ENCODE measurements at regions not wholly inside any gene's neighbourhood (a gene's known extent, or its start where the extent isn't known, plus 50 kb on each side); places are given as distances from the start of the nearest gene placed in this dataset.
"Not testable (repeated sequence)": the region's sequence is repeated elsewhere in the genome, so short reads cannot be mapped to it uniquely, and the experiment has no call there.

DNA sequence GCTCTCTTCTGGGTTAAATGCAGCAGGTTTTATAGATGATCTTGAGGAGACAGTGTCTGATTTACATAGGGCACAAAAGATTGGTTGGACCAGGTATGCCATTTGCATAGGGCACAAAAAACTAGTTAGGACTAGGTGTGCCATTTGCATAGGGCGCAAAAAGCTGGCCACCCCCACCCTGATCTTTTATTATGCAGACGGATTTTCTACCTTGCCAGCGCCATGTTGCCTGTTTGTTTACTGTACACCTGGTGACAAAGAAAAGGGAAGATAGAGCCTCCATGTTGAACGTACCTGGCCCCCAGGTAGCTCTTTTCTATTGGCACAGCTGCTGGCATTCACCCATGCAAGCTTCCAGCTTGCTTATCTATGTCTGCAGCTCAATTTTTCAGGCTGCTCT lies 790.4 kb downstream of the TTLL7 start:
- DNase-seq, result not testable (repeated sequence)

DNA sequence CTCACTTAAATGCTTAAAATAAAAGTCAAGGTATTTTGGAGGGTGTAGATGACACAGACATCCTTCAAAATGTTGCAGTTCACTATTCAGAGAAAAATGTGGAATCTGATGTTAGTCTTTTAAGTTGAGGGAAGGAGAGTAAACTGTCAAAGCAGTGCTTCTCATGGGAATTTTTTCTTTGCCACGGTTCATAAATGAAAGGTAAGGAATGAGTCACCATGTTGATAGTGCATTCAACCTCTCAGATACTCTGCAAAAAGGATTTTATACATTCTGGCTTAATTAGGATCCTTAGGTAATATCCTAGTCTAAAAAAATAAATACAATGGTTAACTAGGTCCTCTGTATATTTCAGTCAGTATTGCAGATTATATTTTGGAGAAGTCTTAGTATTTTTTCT lies 804.3 kb downstream of the TTLL7 start:
- not testable (repeated sequence) for DNase-seq

DNA sequence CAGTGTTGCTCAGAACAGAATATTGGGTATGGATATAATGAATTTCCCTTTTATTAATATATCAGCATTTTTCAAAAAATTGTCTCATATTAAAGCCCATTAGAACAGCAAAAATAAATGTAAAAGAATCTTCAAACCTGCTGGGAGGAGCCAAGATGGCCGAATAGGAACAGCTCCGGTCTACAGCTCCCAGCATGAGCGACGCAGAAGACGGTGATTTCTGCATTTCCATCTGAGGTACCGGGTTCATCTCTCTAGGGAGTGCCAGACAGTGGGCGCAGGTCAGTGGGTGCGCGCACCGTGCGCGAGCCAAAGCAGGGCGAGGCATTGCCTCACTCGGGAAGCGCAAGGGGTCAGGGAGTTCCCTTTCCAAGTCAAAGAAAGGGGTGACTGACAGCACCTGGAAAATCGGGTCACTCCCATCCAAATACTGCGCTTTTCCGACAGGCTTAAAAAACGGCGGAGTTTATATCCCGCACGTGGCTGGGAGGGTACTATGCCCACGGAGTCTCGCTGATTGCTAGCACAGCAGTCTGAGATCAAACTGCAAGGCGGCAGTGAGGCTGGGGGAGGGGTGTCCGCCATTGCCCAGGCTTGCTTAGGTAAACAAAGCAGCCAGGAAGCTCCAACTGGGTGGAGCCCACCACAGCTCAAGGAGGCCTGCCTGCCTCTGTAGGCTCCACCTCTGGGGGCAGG lies 816.8 kb downstream of the TTLL7 start:
- not testable (repeated sequence) for DNase-seq

DNA sequence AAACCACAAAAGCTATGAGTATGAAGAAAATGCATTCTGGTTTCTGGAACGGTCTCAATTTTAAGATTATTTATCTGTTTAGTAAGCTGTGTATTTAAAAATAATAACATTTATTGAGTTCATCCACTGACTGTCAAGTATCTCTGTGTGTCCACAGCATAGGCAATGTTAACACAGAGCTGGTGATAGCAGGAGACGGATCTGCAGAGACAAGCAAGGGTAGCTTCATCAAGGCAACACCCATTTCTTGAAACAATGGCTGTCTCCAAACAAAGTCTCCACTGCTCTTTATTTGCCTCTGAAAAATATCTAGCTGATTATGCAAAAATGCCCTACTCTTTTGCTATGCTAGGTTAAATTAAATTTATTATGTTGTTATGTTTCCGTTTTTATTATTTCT lies 818.3 kb downstream of the TTLL7 start:
- not testable (repeated sequence) for DNase-seq

GRCh38 chr1:83167634-83168033 lies 831.3 kb downstream of the TTLL7 start:
- not testable (repeated sequence) for DNase-seq

DNA sequence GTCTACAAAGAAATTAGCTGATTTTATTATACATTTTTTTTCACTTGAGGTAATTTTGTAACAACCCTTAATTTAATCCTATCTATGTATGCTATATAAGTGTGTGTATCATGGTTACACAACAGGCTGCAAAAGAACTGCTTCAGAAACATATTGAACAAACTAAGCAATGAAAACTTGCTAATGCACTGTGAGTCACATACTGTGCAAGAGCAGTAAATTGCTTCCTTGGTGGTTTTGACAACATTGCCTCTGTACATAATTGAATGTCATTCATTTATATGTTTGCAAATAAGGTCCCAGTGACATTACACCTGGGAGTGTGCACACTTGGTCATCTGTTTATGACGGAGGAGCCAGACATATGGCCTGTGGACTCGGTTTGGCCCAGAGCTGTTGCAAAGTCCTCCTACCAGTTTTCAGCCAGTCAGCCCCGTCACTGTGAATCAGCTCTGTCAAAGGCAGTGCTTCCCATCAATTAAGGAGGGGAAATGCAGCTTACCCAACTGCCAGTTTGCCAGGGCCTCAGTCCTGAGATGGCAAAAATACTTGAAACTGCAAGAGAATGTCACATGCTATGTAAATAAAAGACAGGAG lies 835.0 kb downstream of the TTLL7 start:
- DNase-seq, result not testable (repeated sequence)

DNA sequence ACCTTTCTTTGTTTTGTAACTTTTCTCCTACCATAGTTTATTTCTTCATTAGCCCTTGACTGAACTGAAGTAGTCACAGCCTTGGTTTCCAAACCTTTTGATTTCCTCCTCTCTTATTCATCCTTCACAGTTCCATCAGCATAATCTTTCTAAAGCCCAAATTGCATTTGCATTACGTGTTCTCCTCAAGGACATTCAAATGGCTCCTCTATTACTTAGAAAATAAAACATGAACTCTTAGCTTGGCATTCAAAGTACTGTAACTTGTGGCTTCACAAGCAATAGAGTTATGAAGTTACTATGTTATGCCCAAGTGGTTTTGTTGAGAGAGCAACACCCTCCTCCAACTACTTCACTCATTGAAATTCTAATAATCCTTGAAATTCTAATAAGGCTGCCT lies 840.0 kb downstream of the TTLL7 start:
- not testable (repeated sequence) for DNase-seq

DNA sequence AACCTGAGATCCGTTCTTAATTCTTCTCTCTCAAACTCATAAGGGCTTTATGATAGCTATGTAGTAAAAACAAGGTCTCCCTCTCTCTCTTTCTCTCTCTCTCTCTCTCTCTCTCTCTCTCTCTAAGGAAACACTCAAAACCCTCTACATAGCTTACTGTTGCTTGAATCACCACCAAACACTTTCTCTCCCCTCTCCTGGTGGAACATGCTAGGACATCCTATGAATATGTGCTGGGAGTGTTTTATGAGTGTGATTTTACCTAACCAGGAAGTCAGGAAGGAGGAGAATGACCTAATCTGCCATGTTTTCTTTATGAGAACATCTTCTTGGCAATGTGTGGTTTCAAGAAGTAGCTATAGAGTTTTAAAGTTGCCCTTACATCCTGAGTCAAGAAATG lies 844.6 kb downstream of the TTLL7 start:
- DNase-seq, result not testable (repeated sequence)

GRCh38 chr1:83151167-83151898 lies 847.6 kb downstream of the TTLL7 start:
- not testable (repeated sequence) for DNase-seq

- not testable (repeated sequence) for DNase-seq
These were observed 848.5 kb downstream of the TTLL7 start for GRCh38 chr1:83150479-83150878.

DNA sequence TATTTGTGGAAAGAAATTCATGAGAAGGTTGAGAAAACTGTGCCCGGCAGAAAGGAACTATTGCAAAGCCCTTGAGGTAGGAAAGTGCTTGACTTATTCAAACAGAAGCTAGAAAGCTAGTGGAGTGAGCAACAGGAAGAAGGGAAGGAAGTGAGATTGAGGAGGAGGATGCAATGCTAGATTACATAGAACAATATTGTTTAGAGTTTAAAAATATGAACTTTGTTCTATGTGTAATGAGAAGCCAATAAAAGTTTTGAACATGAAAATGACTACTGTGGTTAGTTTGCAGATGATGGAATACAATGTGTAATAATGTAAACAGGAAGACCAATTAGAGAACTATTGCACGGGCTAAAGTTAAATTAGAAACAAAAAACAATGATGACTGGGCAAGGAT lies 853.1 kb downstream of the TTLL7 start:
- not testable (repeated sequence) for DNase-seq

DNA sequence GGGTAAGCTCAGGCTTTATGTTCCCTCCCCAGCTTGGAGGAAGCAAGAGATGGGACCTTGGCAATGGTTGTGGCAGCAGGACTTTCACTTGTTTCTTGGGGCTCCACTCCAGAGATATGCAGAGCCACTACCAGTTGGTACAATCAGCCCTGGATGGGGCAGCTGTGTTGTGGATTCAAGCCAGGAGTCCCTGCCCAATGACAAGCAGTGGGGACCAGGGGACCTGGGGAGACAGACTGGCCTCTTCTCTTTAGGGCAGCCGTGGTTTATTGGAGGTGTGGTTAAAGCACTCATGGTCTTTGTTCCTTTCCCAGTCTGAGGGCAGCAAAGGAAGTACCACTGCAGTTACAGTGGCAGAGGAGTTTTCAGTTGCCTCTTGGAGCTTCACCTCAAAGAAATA lies 856.1 kb downstream of the TTLL7 start:
- not testable (repeated sequence) for DNase-seq

- not testable (repeated sequence) for DNase-seq
These were observed 863.3 kb downstream of the TTLL7 start for GRCh38 chr1:83135524-83136157.

DNA sequence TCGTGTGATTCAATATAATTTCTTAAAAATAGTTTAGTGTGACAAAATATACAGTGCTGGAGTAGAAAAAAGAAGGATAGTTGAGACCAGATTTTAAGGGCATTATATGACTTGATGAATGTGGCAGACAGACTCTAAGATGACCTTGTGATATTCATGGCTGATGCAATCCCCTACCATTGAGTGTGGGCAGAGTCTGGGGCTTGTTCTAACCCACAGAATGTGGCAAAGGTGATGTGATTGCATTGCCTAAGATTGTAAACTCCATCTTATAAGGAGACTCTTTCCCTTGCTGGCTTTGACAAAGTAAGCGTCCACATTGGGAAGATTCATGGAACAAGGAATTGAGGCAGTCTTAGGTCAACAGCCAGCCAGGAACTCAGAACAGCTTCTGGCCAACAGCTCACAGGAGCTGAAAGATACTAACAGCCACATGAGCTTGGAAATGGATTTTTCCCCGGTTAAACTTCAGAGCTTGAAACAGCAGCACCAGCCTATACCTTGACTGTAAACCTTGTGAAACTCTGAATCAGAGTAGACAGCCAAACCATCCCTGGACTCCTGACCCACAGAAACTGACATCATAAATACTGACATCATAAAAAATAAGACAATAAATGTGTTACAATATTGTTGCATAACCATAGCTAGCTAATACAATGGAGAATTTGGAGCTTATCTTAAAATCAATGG lies 864.5 kb downstream of the TTLL7 start:
- not testable (repeated sequence) for DNase-seq

DNA sequence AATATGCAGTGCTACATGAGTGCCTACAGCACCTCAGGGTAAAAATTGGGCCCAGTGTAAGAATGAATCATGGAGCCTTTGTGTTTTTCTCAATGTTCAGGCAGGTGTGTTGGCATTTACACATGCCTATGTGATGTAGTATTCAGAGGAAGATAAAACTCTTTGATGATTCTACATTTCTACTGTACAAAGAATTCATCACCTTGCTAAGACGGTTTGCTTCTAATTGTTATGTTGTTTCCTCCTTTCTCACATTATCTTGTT lies 867.3 kb downstream of the TTLL7 start:
- no peak for DNase-seq

DNA sequence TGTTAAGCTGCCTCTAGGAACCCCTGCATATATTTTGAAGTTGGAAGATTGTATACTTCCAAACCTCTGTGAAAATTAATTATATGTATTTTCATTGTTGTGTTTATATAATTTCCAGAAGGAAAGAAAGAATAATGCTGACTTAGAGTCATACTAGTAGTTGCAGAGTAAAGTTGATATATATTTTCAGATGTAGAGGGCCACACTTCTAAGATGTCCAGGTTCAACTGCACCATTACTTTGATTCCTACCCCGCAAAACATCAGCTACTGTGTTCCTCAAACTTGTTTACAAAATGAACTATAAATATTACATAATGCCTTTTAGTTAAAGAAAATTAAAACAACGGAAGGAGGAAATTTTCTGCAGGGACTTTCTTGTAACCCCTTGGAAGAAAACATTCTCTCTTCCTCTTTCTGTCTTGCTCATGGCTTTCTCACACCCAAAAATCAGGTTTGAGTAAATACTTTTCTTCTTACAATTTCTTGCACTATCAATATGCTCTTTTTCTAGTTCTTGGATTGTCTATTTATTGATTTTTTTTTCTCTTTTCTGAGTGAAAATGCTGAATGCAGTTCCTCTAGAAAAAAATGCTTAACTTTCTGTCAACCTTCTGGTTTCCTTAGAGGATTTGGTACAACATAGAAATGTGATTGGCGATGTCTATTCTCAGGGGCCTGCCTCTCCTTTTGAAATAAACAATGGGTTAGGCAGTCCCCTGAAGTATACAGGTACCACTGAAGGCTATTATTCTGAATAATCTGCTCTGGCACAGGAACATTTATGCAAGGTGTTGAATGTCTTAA lies 867.8 kb downstream of the TTLL7 start:
- no peak for DNase-seq

DNA sequence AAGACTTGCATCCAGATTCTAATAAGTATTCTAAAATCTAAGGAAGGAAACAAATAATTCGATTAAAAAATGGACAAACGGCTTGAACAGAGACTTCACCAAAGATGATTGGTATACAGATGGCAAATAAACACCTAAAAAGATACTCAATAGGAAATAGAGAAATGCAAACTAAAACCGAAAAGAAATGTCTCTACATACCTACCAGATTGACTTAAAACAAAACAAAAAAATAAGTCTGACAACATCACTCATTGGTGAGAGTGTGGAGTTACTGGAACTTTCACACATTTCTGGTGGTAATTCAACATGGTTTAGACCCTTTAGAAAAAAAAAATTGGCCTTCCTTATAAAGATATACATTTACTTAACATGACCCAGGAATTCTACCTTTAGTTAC lies 869.8 kb downstream of the TTLL7 start:
- DNase-seq, result no peak

- no peak for DNase-seq
These were observed 873.5 kb downstream of the TTLL7 start for GRCh38 chr1:83125456-83125855.

DNA sequence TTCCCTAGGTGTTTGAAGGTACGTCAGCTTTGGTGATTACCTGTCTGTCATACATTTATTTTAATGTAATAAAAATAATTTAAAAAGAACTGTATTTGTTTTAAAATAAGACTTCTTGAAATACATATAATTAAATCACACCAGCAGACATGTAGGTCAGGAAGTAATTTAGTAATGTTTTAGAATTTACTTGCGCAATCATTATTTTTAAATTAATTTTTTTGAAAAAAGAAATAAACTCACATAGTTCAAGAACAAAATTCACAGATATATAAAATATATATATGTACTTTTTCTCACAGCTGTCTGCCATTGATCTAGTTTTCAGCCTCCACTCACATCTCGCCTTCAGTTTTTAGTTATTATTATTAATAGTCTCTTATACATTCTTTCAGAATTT lies 875.9 kb downstream of the TTLL7 start:
- DNase-seq, result no peak

GRCh38 chr1:83118472-83118871 lies 880.5 kb downstream of the TTLL7 start:
- no peak for DNase-seq

DNA sequence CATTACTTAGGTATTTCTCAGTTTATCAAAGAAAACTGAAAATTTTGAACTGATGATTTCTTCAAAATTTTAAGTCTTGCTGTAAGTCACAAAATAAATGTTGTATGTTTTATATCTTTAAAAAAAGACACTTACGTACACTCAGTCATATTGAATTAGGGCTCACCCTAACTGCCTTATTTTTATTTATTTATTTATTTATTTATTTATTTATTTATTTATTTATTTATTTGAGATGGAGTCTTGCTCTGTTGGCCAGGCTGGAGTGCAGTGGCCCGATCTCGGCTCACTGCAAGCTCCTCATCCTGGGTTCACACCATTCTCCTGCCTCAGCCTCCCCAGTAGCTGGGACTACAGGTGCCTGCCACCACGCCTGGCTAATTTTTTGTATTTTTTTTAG lies 881.9 kb downstream of the TTLL7 start:
- DNase-seq, result not testable (repeated sequence)

- no peak for DNase-seq
These were observed 883.1 kb downstream of the TTLL7 start for GRCh38 chr1:83115785-83116184.

Data from NCI-H2081 treated with DMSO at 0.1 percent for 48 hours (cell line).